OCI-LY1 (cell line): ENCODE measurements at regions not wholly inside any gene's neighbourhood (a gene's known extent, or its start where the extent isn't known, plus 50 kb on each side); places are given as distances from the start of the nearest gene placed in this dataset.

Experiments used
- EZH2 ChIP-seq: fragments of 200-600 bp; sonication (generic), shearing (Covaris generic); IDR thresholded peaks from 2 replicates; pipeline ENCODE4 v1.8.0; 2017; ENCODE audit warnings: borderline replicate concordance, mixed run types, mild to moderate bottlenecking, antibody characterized with exemption, low read length, moderate library complexity, mixed read lengths
- TF ChIP-seq, protein P1 (sequence below): fragments of 200-600 bp; sonication (generic), shearing (Covaris generic); IDR thresholded peaks from 2 replicates; pipeline ENCODE4 v1.5.1; 2017; ENCODE audit warnings: mild to moderate bottlenecking, antibody characterized with exemption, low read length, moderate library complexity, mixed read lengths

DNA sequence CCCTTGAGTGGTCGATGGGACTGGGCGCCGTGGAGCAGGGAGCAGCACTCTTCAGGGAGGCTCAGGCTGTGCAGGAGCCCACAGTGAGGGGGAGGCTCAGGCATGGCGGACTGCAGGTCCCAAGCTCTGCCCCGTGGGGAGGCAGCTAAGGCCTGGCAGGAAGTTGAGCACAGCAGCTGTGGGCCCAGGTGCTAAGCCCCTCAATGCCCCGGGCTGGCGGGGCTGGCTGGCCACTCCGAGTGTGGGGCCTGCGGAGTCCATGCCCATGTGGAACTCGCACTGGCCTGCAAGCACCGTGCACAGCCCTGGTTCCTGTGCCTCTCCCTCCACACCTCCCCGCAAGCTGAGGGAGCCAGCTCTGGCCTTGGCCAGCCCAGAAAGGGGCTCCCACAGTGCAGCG, 948.4 kb upstream of the EYS start:
- TF ChIP-seq, protein P1, sequence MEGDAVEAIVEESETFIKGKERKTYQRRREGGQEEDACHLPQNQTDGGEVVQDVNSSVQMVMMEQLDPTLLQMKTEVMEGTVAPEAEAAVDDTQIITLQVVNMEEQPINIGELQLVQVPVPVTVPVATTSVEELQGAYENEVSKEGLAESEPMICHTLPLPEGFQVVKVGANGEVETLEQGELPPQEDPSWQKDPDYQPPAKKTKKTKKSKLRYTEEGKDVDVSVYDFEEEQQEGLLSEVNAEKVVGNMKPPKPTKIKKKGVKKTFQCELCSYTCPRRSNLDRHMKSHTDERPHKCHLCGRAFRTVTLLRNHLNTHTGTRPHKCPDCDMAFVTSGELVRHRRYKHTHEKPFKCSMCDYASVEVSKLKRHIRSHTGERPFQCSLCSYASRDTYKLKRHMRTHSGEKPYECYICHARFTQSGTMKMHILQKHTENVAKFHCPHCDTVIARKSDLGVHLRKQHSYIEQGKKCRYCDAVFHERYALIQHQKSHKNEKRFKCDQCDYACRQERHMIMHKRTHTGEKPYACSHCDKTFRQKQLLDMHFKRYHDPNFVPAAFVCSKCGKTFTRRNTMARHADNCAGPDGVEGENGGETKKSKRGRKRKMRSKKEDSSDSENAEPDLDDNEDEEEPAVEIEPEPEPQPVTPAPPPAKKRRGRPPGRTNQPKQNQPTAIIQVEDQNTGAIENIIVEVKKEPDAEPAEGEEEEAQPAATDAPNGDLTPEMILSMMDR, result no peak
- TF ChIP-seq EZH2, result no peak
